NOMO-1 treated with dmso at 0.1 percent for 144 hours (cell line): ENCODE measurements at regions not wholly inside any gene's neighbourhood (a gene's known extent, or its start where the extent isn't known, plus 50 kb on each side); places are given as distances from the start of the nearest gene placed in this dataset.

ENCODE experiments used
- DNase-seq: peaks from one replicate; lab custom pipeline; 2025; ENCODE audit not compliant: unreplicated experiment; lab: John Stamatoyannopoulos, UW

- no peak for DNase-seq
Measured at GRCh38 chr13:44171861-44172260, 201.8 kb upstream of the SERP2 start.

- no peak for DNase-seq
Measured at GRCh38 chr13:44172281-44172810, 201.3 kb upstream of the SERP2 start.

DNA sequence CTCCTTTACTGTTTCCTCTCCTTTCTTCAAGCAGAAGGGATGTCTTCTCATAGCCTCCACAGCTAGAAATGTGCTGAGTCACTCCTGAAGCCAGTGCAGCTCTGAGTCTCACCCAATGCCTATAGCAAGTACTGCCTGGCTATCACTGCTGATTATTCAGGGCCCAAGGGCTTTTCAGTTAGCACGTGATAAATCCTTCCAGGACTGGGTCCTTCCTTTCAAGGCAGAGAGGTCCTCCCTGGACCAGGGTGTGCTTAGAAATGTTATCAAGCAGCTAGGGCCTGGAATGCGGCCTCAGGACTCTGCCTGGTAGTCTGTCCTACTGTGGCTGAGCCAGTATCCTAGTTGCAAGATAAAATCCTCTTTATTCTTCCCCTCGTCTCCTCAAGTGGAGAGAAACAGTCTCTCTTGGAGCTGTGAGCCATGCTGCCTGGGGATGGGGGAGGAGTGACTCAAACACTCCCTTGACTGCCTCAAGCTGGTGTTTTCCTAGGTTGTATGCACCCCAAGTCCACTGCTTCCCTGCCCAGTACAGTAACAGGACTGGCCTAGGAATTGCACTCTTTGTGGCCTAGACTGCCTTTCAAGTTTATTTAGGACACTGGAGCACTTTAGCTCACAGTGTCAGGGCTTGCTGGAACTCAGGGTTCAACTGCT, 198.7 kb upstream of the SERP2 start:
- no peak for DNase-seq

DNA sequence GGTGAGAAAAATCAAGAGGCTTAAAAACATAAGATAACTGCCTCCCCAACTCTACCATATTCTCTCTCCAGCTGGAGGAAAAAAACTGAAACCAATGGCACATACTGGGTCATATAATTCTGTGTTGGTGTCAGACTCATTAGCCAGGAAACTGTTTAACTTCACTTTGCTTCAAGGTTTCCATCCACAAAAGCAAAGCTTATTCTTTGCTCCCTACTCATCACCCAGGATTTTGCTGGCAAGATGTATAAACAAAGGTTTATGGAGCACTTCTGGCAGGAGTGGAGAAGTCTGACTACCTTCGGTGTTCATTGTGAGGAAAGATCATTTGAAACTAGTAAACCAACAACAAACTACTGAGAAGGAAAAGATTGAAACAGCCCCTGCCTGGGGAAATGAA, 197.5 kb upstream of the SERP2 start:
- DNase-seq = no peak

- DNase-seq = no peak
Measured at GRCh38 chr13:44180876-44181536, 192.6 kb upstream of the SERP2 start.

DNA sequence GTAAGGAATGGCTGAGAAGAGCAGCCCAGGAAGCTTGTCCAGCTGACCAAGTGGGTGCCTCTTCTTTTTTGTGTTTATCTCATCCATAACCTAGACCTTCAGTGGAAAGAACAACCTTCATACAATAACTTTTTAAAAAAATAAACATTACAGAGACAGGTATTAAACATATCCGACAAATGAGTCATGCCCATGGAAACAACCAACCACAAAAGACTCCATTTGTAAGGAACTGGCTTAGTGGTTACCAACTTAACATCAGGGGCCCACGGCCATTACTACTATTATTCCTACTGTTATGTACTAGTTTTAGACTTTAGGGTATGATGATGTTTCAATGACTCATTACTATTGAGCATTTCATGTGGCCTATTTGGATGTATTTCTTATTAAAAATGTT, 191.7 kb upstream of the SERP2 start:
- DNase-seq = no peak

- no peak for DNase-seq
Measured at GRCh38 chr13:44184740-44185139, 188.9 kb upstream of the SERP2 start.

DNA sequence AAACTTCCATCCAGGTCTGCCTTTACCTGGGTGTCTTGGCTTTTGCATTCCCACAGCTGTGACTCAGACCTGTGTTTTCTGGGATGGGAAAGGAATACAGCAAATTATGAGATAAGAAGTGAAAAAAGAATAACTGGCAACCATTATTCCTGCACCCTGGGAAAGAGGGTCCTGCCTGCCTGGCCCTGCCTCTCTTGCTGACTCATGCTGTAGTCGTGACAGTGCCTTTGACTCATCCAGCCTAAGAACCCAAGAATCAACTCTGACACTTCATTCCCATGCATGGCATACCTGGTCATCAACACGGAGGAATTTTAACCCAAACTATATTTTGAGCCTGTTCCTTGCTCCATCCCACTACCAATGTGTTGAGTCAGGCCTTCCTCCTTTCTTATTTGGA, 185.4 kb upstream of the SERP2 start:
- DNase-seq = no peak

GRCh38 chr13:44189085-44189484, 184.5 kb upstream of the SERP2 start:
- DNase-seq = no peak

DNA sequence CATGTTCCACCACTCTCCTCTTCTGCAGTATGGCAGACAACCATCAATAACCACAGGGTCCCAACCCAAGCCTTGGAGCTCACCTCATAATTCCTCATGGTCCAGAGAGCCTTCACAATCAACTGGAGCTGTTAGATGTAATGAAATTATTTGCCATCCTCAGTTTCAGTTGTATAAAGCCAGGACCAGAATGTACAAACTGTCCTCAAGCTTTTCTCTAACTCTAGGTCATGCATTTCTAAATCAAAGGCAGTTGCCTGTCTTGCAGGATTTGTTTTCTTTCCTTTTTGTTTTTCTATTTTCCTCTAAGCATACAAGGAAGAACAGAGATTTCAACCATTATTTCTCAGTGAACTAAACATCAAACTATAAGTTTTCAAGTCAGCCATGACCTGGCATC, 182.5 kb upstream of the SERP2 start:
- no peak for DNase-seq

DNA sequence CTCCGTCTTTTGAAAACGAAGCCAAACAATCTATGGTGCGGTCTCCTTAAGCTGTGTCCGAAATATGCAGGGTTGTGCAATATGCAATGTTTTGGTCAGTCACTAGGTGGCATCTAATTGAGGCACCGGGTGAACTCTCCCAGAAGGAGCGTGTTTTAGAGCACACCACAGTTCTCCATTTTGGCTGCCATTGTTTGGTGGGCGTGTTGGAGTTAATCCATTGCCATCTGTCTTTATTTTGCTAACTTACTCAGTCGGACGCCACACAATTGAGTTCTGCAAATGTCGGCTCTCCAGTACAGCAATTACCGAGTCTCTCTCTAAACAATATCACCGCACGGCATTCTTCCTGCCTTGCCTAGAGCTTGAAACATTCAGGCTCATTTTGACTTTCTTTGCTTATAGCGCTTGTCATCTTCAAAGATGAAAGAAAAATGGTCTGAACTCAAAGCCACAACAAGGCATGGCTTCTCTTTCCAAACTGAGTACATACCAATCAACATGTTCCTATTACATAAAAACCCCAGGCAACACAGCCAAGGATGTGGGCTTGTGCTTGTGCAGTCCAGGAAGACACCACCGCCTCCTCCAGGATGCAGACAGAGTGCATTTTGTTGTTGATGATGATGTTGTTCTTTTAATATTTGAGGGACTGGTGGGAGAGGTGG, 182.0 kb upstream of the SERP2 start:
- peak; percentile 86 for DNase-seq

GRCh38 chr13:44193731-44194130, 179.9 kb upstream of the SERP2 start:
- no peak for DNase-seq

DNA sequence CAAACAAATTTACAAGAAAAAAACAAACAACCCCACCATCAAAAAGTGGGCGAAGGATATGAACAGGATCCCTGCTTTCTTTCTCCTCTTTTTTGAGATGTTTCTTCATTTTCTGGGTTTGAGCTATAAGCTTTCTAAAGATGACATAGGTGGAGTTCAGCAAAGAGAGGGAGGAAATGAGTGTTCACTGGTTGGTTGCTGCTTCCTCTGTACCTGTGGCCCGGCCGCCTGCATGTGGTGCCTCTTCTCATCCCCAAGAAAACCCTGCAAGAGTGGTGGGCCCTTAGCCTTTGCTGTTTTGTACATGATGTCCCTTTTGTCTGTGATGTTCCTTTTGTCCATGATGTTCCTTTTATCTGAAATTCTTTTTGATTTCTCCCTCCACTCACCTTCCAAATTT, 178.4 kb upstream of the SERP2 start:
- DNase-seq = no peak

DNA sequence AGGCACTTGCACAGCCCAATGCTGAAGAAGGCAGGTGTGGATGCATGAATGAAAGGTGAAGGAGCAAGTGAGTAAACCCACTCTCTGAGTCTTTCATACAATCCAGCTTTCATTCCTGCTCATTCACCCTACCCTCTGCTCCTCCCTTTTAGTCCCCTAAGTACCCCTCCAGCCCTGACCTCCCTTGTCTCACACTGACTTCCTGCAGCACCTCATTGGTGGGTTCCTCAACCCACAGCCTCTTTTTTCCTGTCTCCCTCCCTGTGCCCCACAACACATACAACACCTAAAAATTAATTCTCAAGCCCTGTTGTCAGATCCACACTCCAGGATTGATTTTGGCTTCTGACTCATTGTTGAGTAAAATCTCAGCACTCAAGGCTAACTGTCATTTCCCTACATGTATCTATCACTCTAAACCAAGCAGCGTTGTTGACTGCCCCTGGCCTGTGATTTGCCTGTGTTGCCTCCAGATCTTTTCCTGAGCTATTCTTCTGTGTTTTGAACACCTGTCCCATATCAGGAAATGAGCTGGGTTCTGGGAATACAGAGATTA, 177.3 kb upstream of the SERP2 start:
- no peak for DNase-seq

DNA sequence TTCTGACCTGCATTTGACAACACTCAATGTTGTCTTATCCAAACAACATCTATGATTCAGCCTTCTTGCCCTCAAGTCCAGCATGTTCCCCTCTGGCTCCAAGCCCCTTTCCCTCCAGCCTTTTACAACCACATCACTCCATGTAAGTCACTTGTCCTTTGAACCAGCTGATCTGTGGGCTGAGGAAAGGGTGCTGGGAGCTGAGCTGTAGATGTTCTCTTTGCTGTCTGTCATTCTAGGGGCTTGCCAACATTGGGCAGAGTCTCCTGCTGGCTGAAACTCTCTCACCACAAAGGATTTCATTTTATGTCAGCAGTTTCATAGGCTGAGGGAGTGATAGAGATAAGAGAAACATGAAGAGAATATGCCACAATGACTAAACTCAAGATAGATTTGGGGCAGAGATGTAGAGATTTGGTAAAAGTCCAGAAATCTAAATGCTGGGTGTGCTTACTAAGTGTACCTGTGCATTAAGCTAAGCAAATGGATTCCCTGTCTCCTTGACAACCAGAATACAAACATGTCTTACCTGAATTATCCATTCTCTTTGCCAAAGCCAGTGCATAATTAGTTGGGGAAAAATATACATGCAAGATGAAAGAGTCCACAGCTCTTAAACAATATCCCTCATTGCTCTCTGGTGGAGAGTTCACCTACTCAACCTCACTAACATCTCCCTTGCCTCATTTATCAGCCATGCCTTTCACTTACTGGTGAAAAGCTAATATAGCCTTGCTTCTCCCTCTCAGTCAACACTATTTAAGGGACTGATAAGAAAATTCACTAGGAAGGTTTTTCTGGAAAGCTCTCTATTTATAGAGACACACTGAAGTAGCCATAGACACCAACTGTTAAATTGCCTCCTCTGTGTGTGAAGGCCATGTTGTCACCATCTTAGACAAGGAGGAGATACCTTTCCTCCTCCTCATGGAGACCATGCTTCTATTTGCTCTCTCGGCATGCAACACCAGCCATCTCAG, 175.5 kb upstream of the SERP2 start:
- no peak for DNase-seq

DNA sequence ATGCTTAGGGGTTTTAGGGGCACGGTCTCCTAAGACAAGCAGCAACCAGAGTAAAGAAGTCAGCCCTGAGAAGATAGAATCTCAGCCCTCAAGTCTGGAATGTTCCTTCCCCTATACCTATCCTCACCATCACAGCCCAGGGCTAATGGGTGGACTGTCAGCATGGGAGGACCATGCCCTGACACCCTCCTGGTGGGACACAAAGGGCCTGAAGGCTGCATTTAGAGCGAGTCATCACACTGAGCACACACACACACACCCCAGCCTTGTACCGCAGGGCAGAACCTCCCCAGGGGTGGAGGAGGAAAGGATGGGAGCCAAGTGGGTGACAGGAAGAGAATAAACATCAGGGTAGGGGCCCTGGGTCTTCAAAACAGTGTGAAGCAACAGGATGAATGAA, 174.8 kb upstream of the SERP2 start:
- DNase-seq = no peak

DNA sequence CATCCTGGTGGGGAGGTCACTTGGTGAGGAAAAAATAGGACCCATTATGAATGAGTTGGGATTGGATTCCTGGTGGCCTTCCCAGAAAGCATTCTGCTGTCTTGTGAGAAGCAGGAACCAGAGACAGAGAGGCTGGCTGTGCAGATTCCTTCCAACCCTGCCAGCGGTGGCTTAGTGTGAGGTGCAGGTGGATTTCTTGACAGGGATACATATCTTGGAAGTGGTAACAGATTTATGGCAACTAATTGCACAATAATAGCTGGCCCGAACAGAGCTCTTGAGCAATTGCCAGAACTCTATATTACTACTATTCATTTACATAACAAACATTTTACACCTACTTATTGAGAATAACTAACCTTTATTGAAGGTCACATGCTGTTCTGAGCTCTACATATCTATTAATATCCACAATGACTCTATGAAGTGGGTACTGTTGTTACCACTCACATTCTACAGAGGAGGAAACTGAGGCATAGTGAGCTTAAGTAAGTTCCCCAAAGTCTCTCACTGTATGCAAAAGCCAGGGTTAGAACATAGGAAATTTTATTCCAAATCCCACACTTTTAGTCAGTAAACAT, 173.9 kb upstream of the SERP2 start:
- DNase-seq = no peak

DNA sequence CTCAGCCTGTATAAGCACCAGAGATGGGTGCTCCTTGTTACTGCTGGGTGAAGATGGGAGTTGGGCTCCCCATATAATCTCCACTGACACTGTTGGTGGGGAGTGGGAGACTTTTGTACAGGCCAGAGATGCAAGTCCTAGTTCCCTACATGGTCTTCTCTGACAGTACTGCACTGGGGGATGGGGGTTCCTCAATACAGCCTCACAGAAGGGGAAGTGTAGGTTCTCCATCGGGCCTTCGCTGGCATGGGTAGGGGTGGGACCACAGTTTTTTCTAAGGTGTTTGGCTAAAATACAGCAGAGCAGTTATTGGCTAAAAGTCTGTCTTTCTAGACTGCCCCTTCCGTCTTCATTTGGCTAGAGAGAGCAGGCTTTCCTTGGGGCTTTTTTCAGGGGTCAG, 167.2 kb upstream of the SERP2 start:
- peak; percentile 10 for DNase-seq

- DNase-seq = no peak
Measured at GRCh38 chr13:44207476-44207875, 166.1 kb upstream of the SERP2 start.

GRCh38 chr13:44210525-44210924, 163.1 kb upstream of the SERP2 start:
- no peak for DNase-seq
